ENCODE measurements at regions not wholly inside any gene's neighbourhood (a gene's known extent, or its start where the extent isn't known, plus 50 kb on each side); places are given as distances from the start of the nearest gene placed in this dataset.

GRCh38 chr10:3848005-3848774, 63.2 kb upstream of the KLF6 start:
- ChIA-PET CTCF (no interaction called here), POLR2A (no interaction called here)
- TF ChIP-seq SMAD4 (CRISPR knock-in tag; IDR thresholded peaks at IDR 0.05): no peak
- TF ChIP-seq ZSCAN18 (CRISPR knock-in tag; IDR thresholded peaks at IDR 0.05): no peak
- no peak for TF ChIP-seq CBFB (CRISPR knock-in tag; IDR thresholded peaks at IDR 0.05; ENCODE audit: low read depth)
- no peak for TF ChIP-seq STAT6 (CRISPR knock-in tag; conservative IDR thresholded peaks at IDR 0.05; ENCODE audit: low read depth)
- no peak for TF ChIP-seq ATF1 (CRISPR knock-in tag; IDR thresholded peaks at IDR 0.05)
- TF ChIP-seq FOXP1 (CRISPR knock-in tag; IDR thresholded peaks at IDR 0.05; ENCODE audit: borderline replicate concordance): no peak
- no peak for TF ChIP-seq OVOL2 (CRISPR knock-in tag; IDR thresholded peaks at IDR 0.05; ENCODE audit: borderline replicate concordance)
- no peak for TF ChIP-seq TEAD4 (CRISPR knock-in tag; IDR thresholded peaks at IDR 0.05)
- no peak for TF ChIP-seq CDX4 (CRISPR knock-in tag; IDR thresholded peaks at IDR 0.05; ENCODE audit: borderline replicate concordance)
- TF ChIP-seq NFE2L1 (CRISPR knock-in tag; IDR thresholded peaks at IDR 0.05): no peak
- TF ChIP-seq USF2 (CRISPR knock-in tag; IDR thresholded peaks at IDR 0.05): no peak
- TF ChIP-seq SOX15 (CRISPR knock-in tag; IDR thresholded peaks at IDR 0.05): no peak
- no peak for TF ChIP-seq ZBTB21 (CRISPR knock-in tag; IDR thresholded peaks at IDR 0.05; ENCODE audit: borderline replicate concordance)
- no peak for TF ChIP-seq ESRRA (CRISPR knock-in tag; IDR thresholded peaks at IDR 0.05; ENCODE audit: borderline replicate concordance)
- TF ChIP-seq GABPB1 (CRISPR knock-in tag; IDR thresholded peaks at IDR 0.05): no peak
- no peaks in the 10 kb centered on the region for H3K27me3 Mint-ChIP-seq (ENCODE audit: low read depth)
- DNase-seq (ENCODE audit: low spot score): no peak
- ATAC-seq: no peak
- H3K4me1 Mint-ChIP-seq: peaks cover 12% of the 10 kb centered on the region
- no peaks in the 10 kb centered on the region for H3K36me3 Mint-ChIP-seq
- peaks cover 8% of the 10 kb centered on the region for H3K9me3 Mint-ChIP-seq
- H3K27ac Mint-ChIP-seq: no peak overlapping the region
- H3K4me3 Mint-ChIP-seq: no peak overlapping the region

GRCh38 chr10:3846736-3847135, 61.7 kb upstream of the KLF6 start:
- ATAC-seq: no peak
- Mint-ChIP-seq H3K27me3 (ENCODE audit: low read depth) (no peaks in the 10 kb centered on the region), H3K4me1 (no peaks in the 10 kb centered on the region), H3K36me3 (no peaks in the 10 kb centered on the region), H3K27ac (no peak overlapping the region), H3K9me3 (peaks cover 8% of the 10 kb centered on the region), H3K4me3 (no peak overlapping the region)
- TF ChIP-seq GRHL2 (CRISPR knock-in tag; IDR thresholded peaks at IDR 0.05; ENCODE audit: insufficient replicate concordance, severe bottlenecking): no peak
- no peak for TF ChIP-seq ZNF396 (CRISPR knock-in tag; IDR thresholded peaks at IDR 0.05; ENCODE audit: borderline replicate concordance)
- TF ChIP-seq CBFB (CRISPR knock-in tag; IDR thresholded peaks at IDR 0.05; ENCODE audit: low read depth): no peak
- no peak for TF ChIP-seq FOXP4 (CRISPR knock-in tag; IDR thresholded peaks at IDR 0.05)
- no peak for TF ChIP-seq HMGXB4 (CRISPR knock-in tag; IDR thresholded peaks at IDR 0.05)
- no peak for TF ChIP-seq OVOL2 (CRISPR knock-in tag; IDR thresholded peaks at IDR 0.05; ENCODE audit: borderline replicate concordance)
- TF ChIP-seq ATF6 (CRISPR knock-in tag; IDR thresholded peaks at IDR 0.05): no peak
- no peak for TF ChIP-seq NR3C1 (CRISPR knock-in tag; conservative IDR thresholded peaks at IDR 0.05; ENCODE audit: low read depth)
- POLR2A ChIA-PET: no interaction called here
- CTCF ChIA-PET: interaction anchor here (0.7 kb wide), 1 partner anchor 635 kb away, joined by 3 read pairs; no protein-coding TSS in a partner anchor
- DNase-seq (ENCODE audit: low spot score): no peak
